Stimulated activated CD4-positive, alpha-beta T cell treated with anti-CD3 and anti-CD28 coated beads, Interleukin-1b, Interleukin-23, amount 100 ng/mL, for 1 hour (primary cell): ENCODE measurements at regions not wholly inside any gene's neighbourhood (a gene's known extent, or its start where the extent isn't known, plus 50 kb on each side); places are given as distances from the start of the nearest gene placed in this dataset.

Source experiments
- DNase-seq, 2 donors: peaks; one replicate each; pipeline ENCODE4 v3.0.0-alpha.2; 2020; ENCODE audit warnings: low read depth in 2 of 2

DNA sequence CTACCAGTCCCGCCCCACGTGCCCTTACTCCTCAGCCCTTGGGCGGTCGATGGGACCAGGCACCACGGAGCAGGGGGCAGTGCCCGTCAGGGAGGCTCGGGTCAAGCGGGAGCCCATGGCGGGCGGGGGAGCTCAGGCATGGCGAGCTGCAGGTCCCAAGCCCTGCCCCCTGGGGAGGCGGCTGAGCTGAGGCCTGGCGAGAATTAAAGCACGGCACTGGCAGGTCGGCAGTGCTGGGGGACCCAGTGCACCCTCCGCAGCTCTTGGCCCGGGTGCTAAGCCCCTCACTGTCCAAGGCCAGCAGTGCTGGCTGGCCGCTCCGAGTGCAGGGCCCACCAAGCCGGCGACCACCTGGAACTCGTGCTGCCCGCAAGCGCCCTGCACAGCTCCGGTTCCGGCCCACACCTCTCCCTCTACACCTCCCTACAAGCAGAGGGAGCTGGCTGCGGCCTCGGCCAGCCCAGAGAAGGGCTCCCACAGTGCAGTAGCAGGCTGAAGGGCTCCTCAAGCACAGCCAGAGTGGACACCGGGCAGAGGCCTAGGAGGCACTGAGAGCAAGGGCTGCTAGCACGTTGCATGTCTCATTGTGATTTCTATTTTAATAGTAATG, 166.8 kb upstream of the FMN2 start:
- DNase-seq: no peak

GRCh38 chr1:239926184-239926583, 165.5 kb upstream of the FMN2 start:
- no peak for DNase-seq

- no peak for DNase-seq
These were observed 162.4 kb upstream of the FMN2 start for GRCh38 chr1:239929317-239929716.

- no peak for DNase-seq
These were observed 160.9 kb upstream of the FMN2 start for GRCh38 chr1:239930686-239931262.

GRCh38 chr1:239931341-239931740, 160.3 kb upstream of the FMN2 start:
- DNase-seq: no peak

- no peak for DNase-seq
These were observed 152.1 kb upstream of the FMN2 start for GRCh38 chr1:239939602-239940001.

DNA sequence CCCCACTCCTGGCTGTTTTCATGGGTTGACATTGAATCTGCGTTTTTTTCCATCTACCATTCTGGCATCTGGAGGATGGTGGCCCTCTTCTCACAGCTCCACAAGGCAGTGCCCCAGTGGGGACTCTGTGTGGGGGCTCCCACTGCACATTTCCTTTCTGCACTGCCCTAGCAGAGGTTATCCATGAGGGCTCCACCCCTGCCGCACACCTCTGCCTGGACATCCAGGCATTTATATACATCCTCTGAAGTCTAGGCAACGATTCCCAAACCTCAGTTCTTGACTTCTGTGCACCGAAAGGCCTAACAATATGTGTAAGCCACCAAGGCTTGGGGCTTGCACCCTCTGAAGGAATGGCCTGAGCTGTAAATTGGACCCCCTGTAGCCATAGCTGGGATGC, 147.9 kb upstream of the FMN2 start:
- no peak for DNase-seq

GRCh38 chr1:239944666-239945065, 147.0 kb upstream of the FMN2 start:
- DNase-seq: no peak

DNA sequence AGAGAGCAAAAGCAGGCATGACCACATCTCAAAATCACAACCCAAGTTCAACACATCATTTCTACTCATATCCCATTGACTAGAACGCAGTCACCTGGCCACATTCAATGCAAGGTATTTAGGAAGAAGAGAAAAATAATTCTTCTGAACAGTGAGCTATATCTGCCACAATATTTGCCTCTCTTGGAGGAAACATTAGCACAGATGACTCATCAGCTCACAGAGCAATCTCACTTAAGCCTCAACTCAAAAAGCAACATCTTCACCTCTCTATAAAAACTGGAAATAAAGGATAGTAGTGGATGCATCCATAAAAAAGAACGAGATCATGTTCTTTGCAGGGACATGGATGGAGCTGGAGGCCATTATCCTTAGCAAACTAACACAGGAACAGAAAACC, 143.9 kb upstream of the FMN2 start:
- no peak for DNase-seq

GRCh38 chr1:239951511-239952140, 140.1 kb upstream of the FMN2 start:
- DNase-seq: peak in 1 of 2 donors; percentile 9

GRCh38 chr1:239952348-239953308, 139.1 kb upstream of the FMN2 start:
- no peak for DNase-seq

DNA sequence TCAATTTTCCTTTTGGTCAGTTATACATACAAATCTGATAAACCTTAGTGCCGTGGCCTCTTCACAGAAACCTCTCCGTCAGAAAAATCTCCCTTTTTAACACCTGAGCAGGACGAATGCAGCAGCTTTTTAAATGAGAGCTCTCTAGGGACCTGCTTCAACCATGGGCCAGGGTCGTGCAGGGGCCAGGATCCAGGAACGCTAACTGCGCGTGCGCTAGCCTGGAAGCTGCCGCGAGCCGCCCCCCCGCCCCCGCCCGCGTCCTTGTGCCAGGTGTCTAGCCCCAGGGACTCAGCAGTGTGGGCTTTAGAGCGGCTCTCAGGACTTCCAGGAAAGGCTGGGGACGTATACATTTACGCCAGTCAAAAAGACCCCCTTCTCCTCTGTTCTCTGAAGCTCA, 136.8 kb upstream of the FMN2 start:
- no peak for DNase-seq

DNA sequence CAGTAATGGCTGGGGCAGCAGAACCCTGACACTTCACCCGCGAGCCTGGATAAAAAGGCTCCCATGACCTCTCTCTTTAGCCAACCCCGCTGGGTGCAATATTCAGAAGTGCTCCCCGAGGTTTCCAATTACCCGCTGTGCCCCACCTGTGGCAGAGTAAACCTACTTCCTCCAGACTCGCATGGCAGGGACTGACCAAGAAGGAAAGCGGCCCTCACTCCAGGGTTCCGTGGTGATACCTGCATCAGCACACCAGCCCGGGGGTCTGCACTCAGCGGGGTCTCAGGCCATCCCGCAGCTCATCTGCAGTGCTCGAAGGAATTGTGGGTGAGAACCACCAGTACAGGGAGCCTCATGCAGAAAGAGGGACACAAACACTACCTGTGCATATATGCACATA, 136.3 kb upstream of the FMN2 start:
- no peak for DNase-seq

DNA sequence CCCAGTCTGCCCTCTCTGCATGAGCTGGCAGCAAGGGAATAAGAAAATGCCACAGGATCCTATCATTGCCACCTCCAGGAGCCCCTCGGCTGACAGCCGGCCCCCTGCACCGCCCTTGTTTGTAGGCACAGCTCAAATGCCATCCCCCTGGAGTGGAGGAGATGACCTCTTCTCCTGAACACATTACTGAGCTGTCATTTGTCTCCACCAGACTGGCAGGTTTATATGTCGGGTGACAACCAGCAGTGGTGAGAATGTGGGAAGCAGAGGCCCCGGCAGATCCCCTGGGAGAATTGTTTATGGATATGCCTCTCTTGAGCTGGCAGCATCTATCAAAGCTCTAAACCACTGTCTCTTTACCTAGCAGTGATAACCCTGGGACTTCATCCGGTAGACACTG, 135.4 kb upstream of the FMN2 start:
- no peak for DNase-seq

- DNase-seq: no peak
These were observed 133.6 kb upstream of the FMN2 start for GRCh38 chr1:239958063-239958462.

DNA sequence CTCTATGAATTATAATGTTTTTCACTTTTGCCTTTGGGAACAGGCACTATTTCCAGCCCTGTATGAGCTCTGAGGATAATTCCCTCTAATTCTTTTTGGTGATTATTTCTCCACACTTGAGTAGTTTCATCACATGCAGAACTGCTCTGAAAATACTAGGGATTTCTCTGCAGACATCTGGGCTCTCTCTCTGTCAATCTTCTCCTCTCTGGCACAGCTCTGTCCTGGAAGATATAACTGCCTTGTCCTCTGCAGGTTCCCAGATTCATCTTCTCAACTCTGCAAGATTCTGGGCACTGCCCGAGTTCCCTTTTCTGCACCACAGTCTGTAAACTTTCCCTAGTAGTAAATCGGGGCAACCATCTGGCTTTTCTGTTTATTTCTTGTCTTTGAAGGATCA, 131.3 kb upstream of the FMN2 start:
- DNase-seq: no peak

- DNase-seq: no peak
These were observed 127.8 kb upstream of the FMN2 start for GRCh38 chr1:239963856-239964255.

DNA sequence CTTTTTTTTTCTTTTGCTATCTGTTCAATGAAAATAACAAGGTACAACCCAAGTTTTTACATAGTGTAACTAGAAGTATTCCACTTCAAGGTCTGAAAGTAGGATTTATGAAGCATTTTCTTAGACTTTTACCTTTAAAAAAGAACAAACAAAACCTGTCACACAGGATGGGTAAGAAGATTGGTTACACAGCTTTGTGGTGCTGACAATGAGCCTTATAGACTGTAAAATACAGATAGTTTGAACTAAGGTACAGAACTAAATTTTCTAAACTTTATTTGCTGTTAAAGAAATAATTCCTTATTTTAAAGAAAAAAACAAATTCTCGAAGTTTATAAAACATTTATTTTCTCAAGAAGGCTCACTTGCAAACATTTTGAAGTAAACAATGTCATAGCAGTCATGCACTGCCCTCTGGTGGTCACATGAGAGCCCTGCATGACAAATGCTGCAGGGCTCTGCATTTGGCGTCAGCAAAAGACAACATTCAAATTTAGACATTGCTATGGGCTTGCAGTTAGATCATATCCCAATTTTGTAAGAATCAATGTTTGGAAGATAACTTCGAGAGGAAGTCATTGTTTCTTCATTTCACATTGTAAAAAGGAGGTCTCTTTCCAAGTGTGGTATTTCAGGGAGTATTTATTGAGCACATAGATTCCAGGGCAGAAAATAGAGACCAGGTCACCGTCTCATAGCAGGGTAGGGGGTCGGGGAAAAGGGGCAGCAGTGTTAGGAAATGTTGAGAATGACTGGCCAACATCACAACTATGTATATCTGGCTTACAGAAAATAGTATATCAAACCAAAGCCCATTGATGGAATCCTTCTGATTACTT, 115.3 kb upstream of the FMN2 start:
- DNase-seq: peak in 1 of 2 donors; percentile 8

GRCh38 chr1:239977416-239977815, 114.3 kb upstream of the FMN2 start:
- DNase-seq: no peak

GRCh38 chr1:239979456-239979855, 112.2 kb upstream of the FMN2 start:
- no peak for DNase-seq

- no peak for DNase-seq
These were observed 108.9 kb upstream of the FMN2 start for GRCh38 chr1:239982762-239983161.

DNA sequence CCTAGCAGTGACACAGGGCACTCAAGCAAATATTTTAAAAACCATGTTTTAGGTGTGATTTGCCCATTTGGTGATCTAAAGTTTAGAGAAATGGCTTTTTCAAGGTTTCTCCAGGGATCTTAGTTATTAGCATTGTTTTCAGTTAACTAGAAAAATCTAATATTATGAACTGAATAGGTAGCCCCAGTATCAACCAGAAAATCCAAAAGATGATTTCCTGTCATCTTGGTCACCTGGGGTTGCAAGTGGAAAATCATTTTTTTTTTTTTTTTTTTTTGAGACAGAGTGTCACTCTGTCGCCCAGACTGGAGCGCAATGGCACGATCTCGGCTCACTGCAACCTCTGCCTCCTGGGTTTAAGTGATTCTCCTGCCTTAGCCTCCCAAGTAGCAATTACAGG, 106.6 kb upstream of the FMN2 start:
- DNase-seq: no peak
